ENCODE measurements at regions not wholly inside any gene's neighbourhood (a gene's known extent, or its start where the extent isn't known, plus 50 kb on each side); places are given as distances from the start of the nearest gene placed in this dataset.

DNA sequence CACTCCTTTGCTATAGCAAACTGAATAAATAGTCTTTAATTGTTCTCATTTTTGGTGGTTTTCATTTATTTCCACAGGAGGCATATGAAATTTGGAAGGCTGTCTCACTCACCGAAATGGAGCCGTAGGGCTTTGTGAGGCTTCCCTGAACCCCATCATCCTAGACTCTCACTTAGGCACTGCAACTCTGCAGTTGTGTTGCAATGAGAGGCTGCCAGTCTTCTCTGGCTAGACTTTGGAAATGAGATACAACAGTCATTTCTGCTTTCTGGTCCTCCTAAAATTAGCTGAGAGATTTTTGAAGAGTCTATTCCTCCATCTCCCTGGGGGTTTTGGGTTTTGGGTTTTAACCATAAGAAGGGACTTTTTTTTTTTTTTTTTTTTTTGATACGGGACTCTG lies 146.5 kb downstream of the SH3BGRL start:
- H3K36me3 ChIP-seq (ENCODE audit: control insufficient read depth in 2 of 2, insufficient read depth in 2 of 2, low read length in 1 of 2): no peaks in the 10 kb centered on the region
- DNase-seq (ENCODE audit: low read depth in 6 of 9, low spot score in 9 of 9): no peak
- H3K9me3 ChIP-seq (ENCODE audit: control insufficient read depth in 2 of 2, insufficient read depth in 1 of 2, low read length in 1 of 2): no peaks in the 10 kb centered on the region
- 98% methylated on average over 3 of the region's 3 CpGs for WGBS
- no peaks in the 10 kb centered on the region for H3K4me1 ChIP-seq (ENCODE audit: control insufficient read depth in 2 of 2, insufficient read depth in 2 of 2, low read length in 2 of 2)
- no peak overlapping the region for H3K4me3 ChIP-seq (ENCODE audit: low read length in 2 of 2)
- no peak overlapping the region for H3K27ac ChIP-seq (ENCODE audit: low read depth in 1 of 2, low read length in 1 of 2)
- no peaks in the 10 kb centered on the region for H3K27me3 ChIP-seq (ENCODE audit: control insufficient read depth in 2 of 2, insufficient read depth in 1 of 2, low read length in 1 of 2)

DNA sequence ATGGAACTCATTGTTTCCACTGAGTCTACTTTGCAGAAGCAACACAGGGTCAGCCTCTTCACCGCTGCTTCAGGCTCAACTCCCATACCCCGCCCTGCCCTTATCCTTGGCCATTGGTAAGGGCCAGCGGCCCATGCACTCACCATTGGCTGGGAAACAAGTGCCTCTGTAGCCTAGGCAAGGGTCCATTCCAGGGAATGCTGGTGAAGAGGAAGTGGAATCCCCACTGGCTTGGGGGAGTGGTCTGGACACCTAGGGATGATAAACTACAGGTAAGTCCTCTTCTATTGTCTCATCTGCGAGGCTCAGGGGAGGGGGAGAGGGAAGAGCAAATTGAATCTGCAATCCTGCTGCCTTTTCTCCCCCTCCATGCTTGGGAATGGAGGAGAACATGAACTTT lies 153.1 kb downstream of the SH3BGRL start:
- H3K9me3 ChIP-seq (ENCODE audit: control insufficient read depth in 2 of 2, insufficient read depth in 1 of 2, low read length in 1 of 2): no peaks in the 10 kb centered on the region
- WGBS: 97% methylated on average over 4 of the region's 4 CpGs
- no peak overlapping the region for H3K4me3 ChIP-seq (ENCODE audit: low read length in 2 of 2)
- no peaks in the 10 kb centered on the region for H3K36me3 ChIP-seq (ENCODE audit: control insufficient read depth in 2 of 2, insufficient read depth in 2 of 2, low read length in 1 of 2)
- no peaks in the 10 kb centered on the region for H3K4me1 ChIP-seq (ENCODE audit: control insufficient read depth in 2 of 2, insufficient read depth in 2 of 2, low read length in 2 of 2)
- no peak overlapping the region for H3K27ac ChIP-seq (ENCODE audit: low read depth in 1 of 2, low read length in 1 of 2)
- DNase-seq (ENCODE audit: low read depth in 6 of 9, low spot score in 9 of 9): no peak
- no peaks in the 10 kb centered on the region for H3K27me3 ChIP-seq (ENCODE audit: control insufficient read depth in 2 of 2, insufficient read depth in 1 of 2, low read length in 1 of 2)

DNA sequence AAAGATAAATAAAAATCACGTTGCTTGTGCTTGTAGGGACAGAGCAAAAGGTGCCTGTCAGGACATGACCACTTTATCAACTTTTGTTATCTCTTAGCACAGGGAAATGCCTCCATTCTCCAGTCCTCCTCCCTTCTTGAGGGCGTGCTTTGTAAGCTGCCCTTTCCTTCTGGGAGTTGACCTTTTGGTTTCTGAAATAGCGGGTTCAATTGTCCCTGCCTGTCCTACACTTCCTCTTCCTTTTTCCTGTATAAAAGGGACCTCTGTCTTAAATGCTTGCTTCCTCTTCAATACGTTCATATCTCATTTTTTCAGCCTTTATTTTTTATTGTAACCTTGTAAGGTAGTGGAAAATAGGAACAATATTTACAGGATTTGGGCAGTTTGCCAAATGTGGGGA lies 153.5 kb downstream of the SH3BGRL start:
- H3K36me3 ChIP-seq (ENCODE audit: control insufficient read depth in 2 of 2, insufficient read depth in 2 of 2, low read length in 1 of 2): no peaks in the 10 kb centered on the region
- H3K27ac ChIP-seq (ENCODE audit: low read depth in 1 of 2, low read length in 1 of 2): no peak overlapping the region
- H3K4me3 ChIP-seq (ENCODE audit: low read length in 2 of 2): no peak overlapping the region
- 68% methylated on average over 4 of the region's 4 CpGs for WGBS
- H3K9me3 ChIP-seq (ENCODE audit: control insufficient read depth in 2 of 2, insufficient read depth in 1 of 2, low read length in 1 of 2): no peaks in the 10 kb centered on the region
- no peak for DNase-seq (ENCODE audit: low read depth in 6 of 9, low spot score in 9 of 9)
- H3K4me1 ChIP-seq (ENCODE audit: control insufficient read depth in 2 of 2, insufficient read depth in 2 of 2, low read length in 2 of 2): no peaks in the 10 kb centered on the region
- H3K27me3 ChIP-seq (ENCODE audit: control insufficient read depth in 2 of 2, insufficient read depth in 1 of 2, low read length in 1 of 2): no peaks in the 10 kb centered on the region

GRCh38 chrX:81367291-81367690 lies 165.4 kb downstream of the SH3BGRL start:
- no peak overlapping the region for H3K27ac ChIP-seq (ENCODE audit: low read depth in 1 of 2, low read length in 1 of 2)
- 97% methylated on average over 3 of the region's 3 CpGs for WGBS

GRCh38 chrX:81377329-81377728 lies 175.4 kb downstream of the SH3BGRL start:
- no peak overlapping the region for H3K4me3 ChIP-seq (ENCODE audit: low read length in 2 of 2)
- DNase-seq (ENCODE audit: low read depth in 6 of 9, low spot score in 9 of 9): peak in 2 of 9 donors; percentile 5 to 29
- WGBS: 75% methylated on average over 2 of the region's 2 CpGs
- no peaks in the 10 kb centered on the region for H3K36me3 ChIP-seq (ENCODE audit: control insufficient read depth in 2 of 2, insufficient read depth in 2 of 2, low read length in 1 of 2)
- H3K27me3 ChIP-seq (ENCODE audit: control insufficient read depth in 2 of 2, insufficient read depth in 1 of 2, low read length in 1 of 2): no peaks in the 10 kb centered on the region
- no peaks in the 10 kb centered on the region for H3K4me1 ChIP-seq (ENCODE audit: control insufficient read depth in 2 of 2, insufficient read depth in 2 of 2, low read length in 2 of 2)
- no peaks in the 10 kb centered on the region for H3K9me3 ChIP-seq (ENCODE audit: control insufficient read depth in 2 of 2, insufficient read depth in 1 of 2, low read length in 1 of 2)
- H3K27ac ChIP-seq (ENCODE audit: low read depth in 1 of 2, low read length in 1 of 2): no peak overlapping the region

More at GRCh38 chrX:81367291-81367690, 165.4 kb downstream of the SH3BGRL start:
- no peak overlapping the region for H3K4me3 ChIP-seq (ENCODE audit: low read length in 2 of 2)
- H3K36me3 ChIP-seq (ENCODE audit: control insufficient read depth in 2 of 2, insufficient read depth in 2 of 2, low read length in 1 of 2): no peaks in the 10 kb centered on the region
- no peaks in the 10 kb centered on the region for H3K27me3 ChIP-seq (ENCODE audit: control insufficient read depth in 2 of 2, insufficient read depth in 1 of 2, low read length in 1 of 2)
- DNase-seq (ENCODE audit: low read depth in 6 of 9, low spot score in 9 of 9): no peak
- no peaks in the 10 kb centered on the region for H3K9me3 ChIP-seq (ENCODE audit: control insufficient read depth in 2 of 2, insufficient read depth in 1 of 2, low read length in 1 of 2)
- no peaks in the 10 kb centered on the region for H3K4me1 ChIP-seq (ENCODE audit: control insufficient read depth in 2 of 2, insufficient read depth in 2 of 2, low read length in 2 of 2)

- 95% methylated on average over 1 of the region's 1 CpG for WGBS
- H3K27ac ChIP-seq (ENCODE audit: low read depth in 1 of 2, low read length in 1 of 2): no peak overlapping the region
- H3K9me3 ChIP-seq (ENCODE audit: control insufficient read depth in 2 of 2, insufficient read depth in 1 of 2, low read length in 1 of 2): no peaks in the 10 kb centered on the region
- H3K4me3 ChIP-seq (ENCODE audit: low read length in 2 of 2): no peak overlapping the region
- H3K27me3 ChIP-seq (ENCODE audit: control insufficient read depth in 2 of 2, insufficient read depth in 1 of 2, low read length in 1 of 2): no peaks in the 10 kb centered on the region
- no peaks in the 10 kb centered on the region for H3K4me1 ChIP-seq (ENCODE audit: control insufficient read depth in 2 of 2, insufficient read depth in 2 of 2, low read length in 2 of 2)
- DNase-seq (ENCODE audit: low read depth in 6 of 9, low spot score in 9 of 9): no peak
- H3K36me3 ChIP-seq (ENCODE audit: control insufficient read depth in 2 of 2, insufficient read depth in 2 of 2, low read length in 1 of 2): no peaks in the 10 kb centered on the region
These were observed 176.7 kb downstream of the SH3BGRL start for GRCh38 chrX:81378560-81378959.

DNA sequence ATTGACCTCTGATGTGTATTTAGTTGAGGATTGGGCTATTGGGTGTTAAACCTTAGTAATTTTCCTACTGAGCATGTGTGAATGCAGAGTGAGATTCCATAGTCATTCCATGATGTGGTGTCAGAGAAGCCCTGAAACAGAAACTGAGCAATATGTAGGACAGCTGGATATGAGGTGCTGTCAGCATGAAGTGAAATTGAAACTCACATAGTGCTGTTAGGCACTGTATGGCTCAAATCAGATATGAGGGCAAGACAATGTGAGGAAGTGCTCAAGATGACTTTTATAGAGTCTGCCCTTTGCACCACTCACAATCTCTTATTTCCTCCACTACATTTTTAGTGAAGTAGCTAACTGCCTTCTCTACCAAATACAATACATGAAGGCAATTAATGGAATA lies 188.3 kb downstream of the SH3BGRL start:
- Histone ChIP-seq H3K36me3 (ENCODE audit: control insufficient read depth in 2 of 2, insufficient read depth in 2 of 2, low read length in 1 of 2) (no peaks in the 10 kb centered on the region), H3K4me3 (ENCODE audit: low read length in 2 of 2) (no peak overlapping the region), H3K4me1 (ENCODE audit: control insufficient read depth in 2 of 2, insufficient read depth in 2 of 2, low read length in 2 of 2) (no peaks in the 10 kb centered on the region), H3K9me3 (ENCODE audit: control insufficient read depth in 2 of 2, insufficient read depth in 1 of 2, low read length in 1 of 2) (no peaks in the 10 kb centered on the region), H3K27me3 (ENCODE audit: control insufficient read depth in 2 of 2, insufficient read depth in 1 of 2, low read length in 1 of 2) (no peaks in the 10 kb centered on the region), H3K27ac (ENCODE audit: low read depth in 1 of 2, low read length in 1 of 2) (no peak overlapping the region)
- no peak for DNase-seq (ENCODE audit: low read depth in 6 of 9, low spot score in 9 of 9)

DNA sequence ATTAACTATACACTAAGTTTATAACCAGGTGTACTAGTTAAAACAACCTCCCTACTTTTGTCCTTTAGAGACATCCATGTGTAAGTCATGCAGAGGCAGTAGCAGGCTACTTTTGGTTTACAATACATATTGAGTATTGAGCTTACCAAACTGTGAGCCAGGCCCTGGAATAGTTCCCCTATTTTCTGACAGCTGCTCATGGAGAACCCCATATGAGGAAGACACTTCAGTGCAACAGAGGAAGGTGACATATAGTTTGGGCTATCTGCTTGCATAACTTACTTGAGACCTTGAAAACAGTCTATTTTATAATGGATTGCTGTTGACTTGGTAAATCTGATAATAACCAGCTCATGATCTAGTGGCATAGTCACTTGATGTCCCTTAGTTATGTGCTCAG lies 190.5 kb downstream of the SH3BGRL start:
- Histone ChIP-seq H3K4me3 (ENCODE audit: low read length in 2 of 2) (no peak overlapping the region), H3K27ac (ENCODE audit: low read depth in 1 of 2, low read length in 1 of 2) (no peak overlapping the region), H3K27me3 (ENCODE audit: control insufficient read depth in 2 of 2, insufficient read depth in 1 of 2, low read length in 1 of 2) (no peaks in the 10 kb centered on the region), H3K9me3 (ENCODE audit: control insufficient read depth in 2 of 2, insufficient read depth in 1 of 2, low read length in 1 of 2) (no peaks in the 10 kb centered on the region), H3K36me3 (ENCODE audit: control insufficient read depth in 2 of 2, insufficient read depth in 2 of 2, low read length in 1 of 2) (no peaks in the 10 kb centered on the region), H3K4me1 (ENCODE audit: control insufficient read depth in 2 of 2, insufficient read depth in 2 of 2, low read length in 2 of 2) (no peaks in the 10 kb centered on the region)
- DNase-seq (ENCODE audit: low read depth in 6 of 9, low spot score in 9 of 9): no peak

- Histone ChIP-seq H3K27ac (ENCODE audit: low read depth in 1 of 2, low read length in 1 of 2) (no peak overlapping the region), H3K36me3 (ENCODE audit: control insufficient read depth in 2 of 2, insufficient read depth in 2 of 2, low read length in 1 of 2) (no peaks in the 10 kb centered on the region), H3K4me3 (ENCODE audit: low read length in 2 of 2) (no peak overlapping the region), H3K9me3 (ENCODE audit: control insufficient read depth in 2 of 2, insufficient read depth in 1 of 2, low read length in 1 of 2) (no peaks in the 10 kb centered on the region), H3K27me3 (ENCODE audit: control insufficient read depth in 2 of 2, insufficient read depth in 1 of 2, low read length in 1 of 2) (no peaks in the 10 kb centered on the region), H3K4me1 (ENCODE audit: control insufficient read depth in 2 of 2, insufficient read depth in 2 of 2, low read length in 2 of 2) (no peaks in the 10 kb centered on the region)
- no peak for DNase-seq (ENCODE audit: low read depth in 6 of 9, low spot score in 9 of 9)
These were observed 203.9 kb downstream of the SH3BGRL start for GRCh38 chrX:81405781-81406180.

DNA sequence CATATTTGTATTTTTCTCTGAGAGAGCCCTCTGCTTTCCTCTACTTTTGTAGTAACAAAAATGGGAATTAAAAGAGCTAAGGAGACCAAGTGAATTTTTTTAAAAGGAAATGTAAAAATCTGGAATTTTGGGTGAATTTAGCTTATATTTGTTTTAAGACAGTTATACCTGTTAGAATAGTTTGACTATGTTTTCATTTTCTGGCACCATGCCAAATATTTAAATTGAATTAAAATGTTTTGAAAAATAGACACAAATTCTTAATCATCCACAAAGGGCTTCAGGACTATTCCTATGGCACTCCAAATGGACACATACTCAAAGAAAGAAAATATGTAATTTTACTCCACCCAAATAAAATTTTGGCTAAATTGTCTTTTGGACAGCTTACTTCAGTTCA lies 209.6 kb downstream of the SH3BGRL start:
- H3K36me3 ChIP-seq (ENCODE audit: control insufficient read depth in 2 of 2, insufficient read depth in 2 of 2, low read length in 1 of 2): no peaks in the 10 kb centered on the region
- no peak for DNase-seq (ENCODE audit: low read depth in 6 of 9, low spot score in 9 of 9)
- no peaks in the 10 kb centered on the region for H3K4me1 ChIP-seq (ENCODE audit: control insufficient read depth in 2 of 2, insufficient read depth in 2 of 2, low read length in 2 of 2)
- no peaks in the 10 kb centered on the region for H3K9me3 ChIP-seq (ENCODE audit: control insufficient read depth in 2 of 2, insufficient read depth in 1 of 2, low read length in 1 of 2)
- no peaks in the 10 kb centered on the region for H3K27me3 ChIP-seq (ENCODE audit: control insufficient read depth in 2 of 2, insufficient read depth in 1 of 2, low read length in 1 of 2)
- no peak overlapping the region for H3K4me3 ChIP-seq (ENCODE audit: low read length in 2 of 2)
- H3K27ac ChIP-seq (ENCODE audit: low read depth in 1 of 2, low read length in 1 of 2): no peak overlapping the region
